ENCODE measurements at regions not wholly inside any gene's neighbourhood (a gene's known extent, or its start where the extent isn't known, plus 50 kb on each side); places are given as distances from the start of the nearest gene placed in this dataset.

DNA sequence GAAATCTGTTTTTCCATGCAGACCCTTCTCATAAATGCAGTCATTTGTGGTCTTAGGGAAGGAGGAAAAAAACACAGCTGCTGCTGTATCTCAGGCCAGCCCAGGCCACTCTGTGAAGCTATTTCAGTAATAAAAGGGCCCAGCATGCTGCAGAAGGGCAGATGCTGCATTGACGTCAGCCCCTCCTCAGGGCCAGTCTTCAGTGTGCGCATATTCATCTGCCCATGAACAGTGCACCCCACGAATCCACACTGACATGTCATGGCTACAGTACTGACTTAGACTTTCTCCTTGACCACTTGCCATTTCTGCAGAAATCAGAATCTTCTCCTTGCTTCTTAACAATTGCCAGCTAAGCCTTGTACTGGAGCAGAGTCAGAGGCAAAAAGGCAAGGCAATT lies 304.7 kb downstream of the GABRG2 start:
- no peak for TF ChIP-seq POLR2AphosphoS5 (IDR thresholded peaks at IDR 0.05)
- no peak for TF ChIP-seq POLR2A (IDR thresholded peaks at IDR 0.05)
- TF ChIP-seq CTCF (IDR thresholded peaks at IDR 0.05) = no peak
- TF ChIP-seq EP300 (IDR thresholded peaks at IDR 0.05) = no peak
